ENCODE measurements at regions not wholly inside any gene's neighbourhood (a gene's known extent, or its start where the extent isn't known, plus 50 kb on each side); places are given as distances from the start of the nearest gene placed in this dataset.

GRCh38 chr9:129328355-129329042 lies 150.4 kb upstream of the IER5L start:
- no peak for DNase-seq (ENCODE audit: low spot score)

DNA sequence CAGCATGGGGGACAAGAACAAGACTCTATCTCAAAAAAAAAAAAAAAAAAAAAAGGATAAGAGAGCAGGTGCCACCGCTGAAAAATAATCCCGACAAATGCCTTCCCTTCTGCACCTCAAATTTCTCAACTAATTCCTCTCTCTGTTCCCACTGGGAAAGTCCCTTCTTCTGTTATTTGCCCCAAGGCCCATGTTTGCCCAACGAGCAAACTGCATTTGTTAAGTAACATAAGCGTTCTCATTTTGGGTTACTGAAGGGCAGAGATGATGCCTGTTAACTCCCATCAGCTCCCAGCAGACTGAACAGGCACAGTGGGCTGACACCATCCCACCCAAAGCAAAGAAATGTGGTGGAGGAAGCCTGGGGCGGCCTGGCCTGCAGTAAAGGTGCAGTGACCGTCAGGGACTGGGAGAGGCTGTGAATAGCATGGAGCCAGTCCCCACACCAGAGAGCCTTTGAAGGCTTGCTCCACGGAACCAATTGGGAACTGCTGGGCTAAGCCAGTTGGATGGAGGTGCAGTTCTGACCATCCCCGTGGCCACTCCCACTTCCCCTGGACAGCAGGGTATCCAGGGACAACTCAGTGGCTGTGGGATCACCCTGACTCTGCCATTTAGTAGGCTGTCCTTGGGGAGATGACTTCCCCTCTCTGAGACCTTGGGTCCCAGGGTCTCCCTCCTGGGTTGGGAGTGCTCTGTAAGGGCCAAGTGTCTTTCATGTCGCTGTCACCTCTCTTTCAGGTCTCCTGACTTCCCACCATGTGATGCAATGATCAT lies 149.7 kb upstream of the IER5L start:
- DNase-seq (ENCODE audit: low spot score) = no peak

DNA sequence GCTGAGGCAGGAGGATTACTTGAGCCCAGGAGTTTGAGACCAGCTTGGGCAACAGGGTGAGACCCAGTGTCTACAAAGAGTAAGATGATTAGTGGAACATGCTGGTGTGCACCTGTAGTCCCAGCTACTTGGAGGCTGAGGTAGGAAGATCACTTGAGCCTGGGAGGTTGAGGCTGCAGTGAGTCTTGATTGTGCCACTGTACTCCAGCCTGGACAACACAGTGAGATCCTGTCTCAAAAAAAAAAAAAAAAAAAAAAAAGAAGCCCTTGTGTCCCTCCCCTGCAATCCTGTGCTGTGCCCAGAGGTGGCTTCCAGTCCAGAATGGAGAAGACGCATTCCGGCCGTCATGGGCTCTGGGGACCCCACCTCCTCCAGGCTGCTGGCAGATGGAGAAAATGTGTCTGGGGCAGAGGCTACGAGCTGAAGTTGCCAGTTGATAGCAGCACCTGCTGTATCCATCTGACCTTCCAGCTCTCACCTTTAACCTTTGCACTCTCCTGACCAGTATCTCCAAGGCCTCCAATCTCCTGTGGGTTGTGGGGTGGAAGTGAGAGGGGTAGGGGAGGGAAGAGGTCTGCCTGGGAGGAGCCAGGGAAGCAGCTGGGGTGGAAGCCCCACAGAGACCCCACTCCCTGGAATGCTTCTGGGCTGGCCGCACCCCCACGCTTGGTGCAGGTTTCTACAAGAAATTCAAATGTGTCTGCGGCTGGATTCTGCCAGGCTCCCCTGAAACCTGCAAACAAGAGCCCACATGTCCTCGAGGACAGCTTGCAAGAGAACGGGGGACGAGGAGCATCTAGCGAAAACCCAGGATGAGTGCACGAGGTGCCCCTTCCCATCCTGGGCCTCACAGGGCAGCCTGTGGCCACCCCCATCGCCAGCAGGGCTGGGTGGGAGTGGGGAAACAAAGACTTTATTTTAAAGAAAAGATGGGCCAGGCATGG lies 148.3 kb upstream of the IER5L start:
- DNase-seq (ENCODE audit: low spot score) = no peak

DNA sequence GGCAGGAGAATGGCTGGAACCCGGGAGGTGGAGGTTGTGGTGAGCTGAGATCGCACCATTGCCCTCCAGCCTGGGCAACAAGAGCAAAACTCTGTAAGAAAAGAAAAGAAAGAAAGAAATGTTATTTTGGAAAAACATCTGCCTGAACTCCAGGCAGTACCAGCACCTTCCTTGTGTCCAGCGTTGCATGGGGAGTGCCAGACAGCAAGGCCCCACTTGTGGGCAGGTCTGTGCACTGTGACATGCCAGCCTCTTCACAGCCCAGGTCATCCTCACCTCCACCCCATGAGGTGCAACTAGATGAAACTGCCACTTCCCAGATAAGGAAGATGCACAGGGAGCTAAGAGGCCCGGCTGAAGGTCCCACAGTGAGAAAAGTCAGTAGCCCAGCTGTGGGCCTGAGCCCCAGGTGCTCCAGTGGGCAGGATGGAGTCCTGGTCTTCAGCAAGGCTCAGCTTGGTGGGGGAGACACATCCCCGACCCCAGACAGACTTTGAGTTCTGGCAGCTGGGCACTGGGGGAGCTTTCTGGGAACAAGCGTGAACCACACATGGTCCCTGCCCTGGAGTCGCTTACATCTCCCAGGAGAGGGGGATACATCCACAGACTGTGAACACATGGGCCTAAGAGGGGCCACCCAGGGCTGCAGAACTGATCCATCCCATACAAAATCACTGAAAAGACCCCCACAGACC lies 146.9 kb upstream of the IER5L start:
- DNase-seq (ENCODE audit: low spot score) = no peak

- DNase-seq (ENCODE audit: low spot score) = no peak
Measured at GRCh38 chr9:129323999-129324553, 146.0 kb upstream of the IER5L start.

DNA sequence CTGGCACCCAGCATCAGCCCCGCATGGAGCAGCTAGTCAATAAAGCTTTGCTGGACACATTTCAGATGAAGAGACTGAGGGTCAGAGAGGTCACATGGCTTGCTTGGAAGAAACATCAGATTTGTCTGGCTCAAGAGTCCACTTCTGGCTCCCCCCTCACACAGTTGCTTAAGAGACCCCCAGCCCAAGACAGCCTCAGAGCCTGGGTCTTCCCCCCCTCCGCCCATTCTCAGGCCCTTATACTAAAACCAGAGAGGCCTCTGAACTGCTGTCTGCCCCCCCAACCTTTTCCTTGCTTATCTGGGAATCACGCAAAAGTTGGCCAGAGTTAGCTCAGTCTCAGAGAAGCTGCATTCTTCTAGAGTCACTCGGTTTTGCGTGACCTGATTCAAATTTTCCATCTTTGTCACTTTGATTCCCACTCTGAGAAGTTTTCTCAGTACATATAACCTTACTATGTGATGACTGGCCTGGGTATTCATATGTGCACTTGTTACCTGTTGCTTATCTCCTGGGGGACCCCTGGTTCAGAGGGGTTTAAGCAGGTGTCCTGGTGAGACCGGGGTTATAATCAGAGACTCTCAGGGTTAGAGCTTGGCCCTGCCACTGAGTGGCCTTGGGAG lies 145.4 kb upstream of the IER5L start:
- no peak for DNase-seq (ENCODE audit: low spot score)

DNA sequence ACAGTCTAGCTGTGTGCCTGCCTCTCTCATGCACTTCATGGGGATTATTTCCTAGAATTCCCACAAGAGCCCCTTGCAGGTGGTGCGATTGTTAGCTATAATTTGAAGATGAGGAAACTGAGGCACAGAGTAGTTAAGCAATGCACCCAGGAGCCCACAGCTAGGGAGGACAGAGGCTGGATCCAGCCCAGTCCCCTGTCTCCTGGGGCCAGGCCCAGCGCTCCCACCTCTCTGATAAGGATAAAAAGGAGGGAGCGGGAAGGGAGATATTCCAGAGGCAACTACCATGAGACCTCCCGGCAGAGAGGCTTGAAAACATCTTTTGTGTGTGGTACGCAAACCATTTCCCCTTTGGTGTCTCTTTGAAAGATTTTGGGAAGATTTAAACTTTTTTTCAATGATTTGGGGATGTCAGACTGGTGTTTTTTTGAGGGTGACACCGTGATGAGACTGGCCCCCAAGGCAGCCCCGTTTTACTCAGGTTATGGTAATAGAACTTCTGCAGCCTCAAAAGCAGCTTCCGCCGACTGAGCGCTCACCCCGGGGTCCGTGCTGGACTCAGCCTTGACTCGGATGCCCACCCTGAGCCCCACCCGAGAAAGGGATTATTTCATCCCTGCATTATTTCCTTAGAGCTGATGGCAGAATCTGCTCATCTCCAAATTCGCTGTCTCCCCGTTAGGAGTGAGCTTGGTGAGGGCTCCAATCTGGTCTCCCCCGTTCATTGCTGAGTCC lies 144.7 kb upstream of the IER5L start:
- DNase-seq (ENCODE audit: low spot score) = no peak

GRCh38 chr9:129322022-129322621 lies 144.1 kb upstream of the IER5L start:
- no peak for DNase-seq (ENCODE audit: low spot score)

DNA sequence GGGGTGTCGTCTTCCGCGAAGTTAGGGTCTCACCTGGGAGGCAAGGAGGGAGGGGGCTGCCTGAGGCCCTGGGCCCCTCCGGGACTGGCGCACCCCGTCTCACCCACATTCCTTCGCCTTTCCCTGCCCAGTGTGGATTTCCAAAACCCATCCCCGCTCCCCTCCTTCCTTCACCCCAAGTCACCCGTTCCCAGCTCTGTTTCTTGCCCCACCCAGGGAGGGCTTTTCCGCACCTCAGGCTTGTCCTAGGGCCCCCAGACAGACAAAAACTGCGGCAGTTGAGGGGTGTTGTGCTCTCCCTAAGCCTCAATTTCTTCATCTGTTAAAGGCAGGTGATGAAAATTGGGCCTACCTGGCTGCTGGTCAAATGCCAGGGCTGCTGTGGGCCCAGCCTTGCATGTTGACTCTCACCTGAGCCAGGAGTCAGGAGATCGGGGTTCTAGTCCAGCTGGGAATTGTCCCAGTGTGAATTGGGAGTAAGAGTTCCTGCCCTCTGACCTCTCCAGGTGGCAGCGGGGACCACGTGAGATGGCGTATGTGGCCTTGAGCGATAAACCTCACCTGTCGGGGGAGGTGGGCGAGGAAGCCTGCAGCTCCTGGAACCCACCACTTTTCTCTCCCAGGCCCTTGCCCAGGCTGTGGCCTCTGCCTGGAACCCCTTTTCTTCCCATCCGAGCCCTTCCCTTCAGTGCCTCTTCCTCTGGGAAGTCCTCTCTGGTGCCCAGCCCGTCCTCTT lies 143.4 kb upstream of the IER5L start:
- DNase-seq (ENCODE audit: low spot score) = no peak

GRCh38 chr9:129320575-129321285 lies 142.7 kb upstream of the IER5L start:
- peak; percentile 76 for DNase-seq (ENCODE audit: low spot score)

GRCh38 chr9:129319938-129320481 lies 141.9 kb upstream of the IER5L start:
- DNase-seq (ENCODE audit: low spot score) = no peak

DNA sequence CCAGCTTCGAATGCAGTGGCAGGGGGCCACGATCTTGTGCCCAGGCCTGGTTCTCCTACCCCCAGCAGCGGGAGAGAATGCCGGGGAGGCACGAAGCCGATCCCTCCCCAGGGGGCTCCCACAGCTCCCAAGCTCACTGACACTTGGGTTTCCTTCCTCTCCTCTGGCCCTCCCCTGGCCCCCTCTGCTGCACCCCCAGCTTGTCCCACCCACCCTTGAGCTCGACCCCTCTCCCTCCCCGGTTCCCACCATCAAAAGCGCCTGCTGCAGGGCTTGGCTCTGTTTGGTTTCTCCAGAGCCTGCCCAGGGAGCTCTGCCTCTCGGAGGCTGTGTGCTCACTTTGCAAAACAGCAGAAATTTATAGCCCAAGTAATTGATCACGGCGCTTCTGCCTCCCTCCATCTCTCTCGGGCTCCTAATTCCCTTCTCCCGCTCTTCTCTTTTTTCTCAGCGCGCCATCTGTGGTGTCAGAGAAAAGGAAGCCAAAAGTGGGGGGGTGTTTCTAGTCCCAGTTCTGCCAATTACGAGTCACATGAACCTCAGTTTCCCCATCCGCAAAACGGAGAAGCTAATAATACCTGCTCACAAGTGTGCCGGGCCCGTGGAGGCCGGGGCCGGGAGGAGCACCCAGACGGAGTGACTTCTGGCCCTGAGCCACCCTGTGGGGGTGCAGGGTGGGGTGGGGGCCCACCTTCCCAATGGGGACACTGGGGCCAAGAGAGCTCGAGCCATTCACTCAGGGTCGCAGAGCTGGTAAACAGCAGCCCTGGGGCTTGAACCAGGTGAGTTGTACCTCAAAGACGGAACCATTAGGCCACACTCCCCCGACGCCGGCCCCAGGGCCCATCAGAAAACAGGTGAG lies 141.2 kb upstream of the IER5L start:
- DNase-seq (ENCODE audit: low spot score) = peak; percentile 10

DNA sequence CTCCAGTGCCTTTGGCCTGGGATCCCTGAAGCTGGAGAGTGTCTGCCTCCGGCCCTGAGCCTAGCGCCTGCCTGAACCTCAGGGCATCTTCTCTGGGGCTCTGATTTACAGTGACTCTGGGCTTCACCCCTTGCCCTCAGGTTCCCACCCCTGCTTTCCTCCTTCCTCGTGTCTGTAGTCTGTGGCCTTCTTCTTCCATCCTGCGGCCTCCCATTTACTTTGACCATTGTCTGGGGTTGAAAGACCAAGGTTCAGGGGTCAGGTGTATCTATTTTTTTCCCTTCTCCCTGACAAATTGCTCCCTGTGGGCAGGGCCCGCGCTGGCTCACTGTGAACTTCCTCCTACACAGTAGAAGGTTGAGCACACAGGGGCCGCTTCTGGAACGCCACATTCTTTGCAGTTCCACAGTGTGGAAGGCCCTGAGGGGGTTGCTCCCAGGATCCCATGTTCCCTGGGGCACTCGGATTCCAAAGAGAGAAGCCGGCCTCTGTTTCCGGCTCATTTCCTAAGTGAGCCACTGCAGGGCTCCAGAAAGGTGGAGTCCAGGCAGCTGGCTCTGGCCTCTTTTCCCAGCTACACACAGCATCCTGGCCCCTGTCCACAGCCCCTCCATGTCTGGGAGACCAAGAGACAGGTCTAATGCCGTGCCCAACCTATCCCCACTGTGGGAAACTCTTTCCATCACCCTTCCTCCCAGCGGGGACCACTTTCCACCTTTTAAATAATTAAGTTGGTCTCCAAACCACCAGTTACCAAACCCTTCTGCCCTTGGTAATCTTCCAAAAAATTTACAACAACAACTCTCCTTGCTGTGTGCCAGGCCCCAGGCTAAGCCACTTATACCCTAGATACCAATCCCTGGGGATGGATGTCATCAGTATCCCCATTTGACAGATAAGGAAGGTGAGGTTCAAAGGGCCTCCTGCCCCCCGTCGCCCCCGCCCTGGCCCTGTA lies 140.3 kb upstream of the IER5L start:
- DNase-seq (ENCODE audit: low spot score) = no peak

GRCh38 chr9:129317179-129318011 lies 139.3 kb upstream of the IER5L start:
- DNase-seq (ENCODE audit: low spot score) = no peak
